ENCODE measurements at regions not wholly inside any gene's neighbourhood (a gene's known extent, or its start where the extent isn't known, plus 50 kb on each side); places are given as distances from the start of the nearest gene placed in this dataset.
"Not testable (repeated sequence)": the region's sequence is repeated elsewhere in the genome, so short reads cannot be mapped to it uniquely, and the experiment has no call there.

- H3K36me3 ChIP-seq: no peaks in the 10 kb centered on the region
- no peak for DNase-seq
- no peaks in the 10 kb centered on the region for H3K4me1 ChIP-seq
- no peaks in the 10 kb centered on the region for H3K27me3 ChIP-seq
- H3K9me3 ChIP-seq: no peaks in the 10 kb centered on the region
- no peak overlapping the region for H3K4me3 ChIP-seq
- no peak for TF ChIP-seq POLR2A (IDR thresholded peaks at IDR 0.05)
- TF ChIP-seq, protein P1, sequence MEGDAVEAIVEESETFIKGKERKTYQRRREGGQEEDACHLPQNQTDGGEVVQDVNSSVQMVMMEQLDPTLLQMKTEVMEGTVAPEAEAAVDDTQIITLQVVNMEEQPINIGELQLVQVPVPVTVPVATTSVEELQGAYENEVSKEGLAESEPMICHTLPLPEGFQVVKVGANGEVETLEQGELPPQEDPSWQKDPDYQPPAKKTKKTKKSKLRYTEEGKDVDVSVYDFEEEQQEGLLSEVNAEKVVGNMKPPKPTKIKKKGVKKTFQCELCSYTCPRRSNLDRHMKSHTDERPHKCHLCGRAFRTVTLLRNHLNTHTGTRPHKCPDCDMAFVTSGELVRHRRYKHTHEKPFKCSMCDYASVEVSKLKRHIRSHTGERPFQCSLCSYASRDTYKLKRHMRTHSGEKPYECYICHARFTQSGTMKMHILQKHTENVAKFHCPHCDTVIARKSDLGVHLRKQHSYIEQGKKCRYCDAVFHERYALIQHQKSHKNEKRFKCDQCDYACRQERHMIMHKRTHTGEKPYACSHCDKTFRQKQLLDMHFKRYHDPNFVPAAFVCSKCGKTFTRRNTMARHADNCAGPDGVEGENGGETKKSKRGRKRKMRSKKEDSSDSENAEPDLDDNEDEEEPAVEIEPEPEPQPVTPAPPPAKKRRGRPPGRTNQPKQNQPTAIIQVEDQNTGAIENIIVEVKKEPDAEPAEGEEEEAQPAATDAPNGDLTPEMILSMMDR (IDR thresholded peaks at IDR 0.05): no peak
- H3K27ac ChIP-seq: no peak overlapping the region
Measured at GRCh38 chr9:64015136-64015535, 1269.9 kb downstream of the FOXD4L5 start.

DNA sequence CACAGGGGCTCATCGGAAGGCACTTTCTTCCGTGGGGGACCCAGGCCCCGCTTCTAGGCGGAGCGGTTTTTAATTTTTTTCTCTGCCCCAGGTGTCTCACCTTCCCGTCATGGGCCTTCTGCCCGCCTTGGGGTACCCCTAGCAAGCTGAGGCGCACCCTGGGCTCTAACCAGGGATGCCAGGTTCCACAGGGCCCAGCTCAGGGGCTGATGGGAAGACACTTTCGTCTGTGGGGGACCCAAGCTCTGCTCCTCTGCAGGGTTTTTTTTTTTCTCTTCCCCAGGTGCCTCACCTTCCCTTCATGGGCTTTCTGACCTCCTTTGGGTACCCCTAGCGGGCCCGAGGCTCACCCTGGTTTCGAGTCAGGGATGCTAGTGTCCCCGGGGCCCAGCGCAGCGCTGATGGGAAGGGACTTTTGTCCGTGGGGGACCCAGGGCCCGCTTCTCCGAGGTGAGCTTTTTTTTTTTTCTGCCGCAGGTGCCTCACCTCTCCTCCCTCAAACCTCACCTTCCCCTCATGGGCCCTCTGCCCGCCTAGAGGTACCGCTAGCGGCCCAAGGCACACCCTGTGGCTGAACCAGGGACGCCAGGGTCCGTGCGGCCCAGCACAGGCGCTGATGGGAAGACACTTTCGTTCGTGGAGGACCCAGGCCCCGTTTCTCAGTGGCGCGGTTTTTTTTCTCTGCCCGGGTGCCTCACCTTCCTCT lies 1270.5 kb downstream of the FOXD4L5 start:
- not testable (repeated sequence) for H3K9me3 ChIP-seq, H3K27me3 ChIP-seq, H3K4me1 ChIP-seq, DNase-seq, H3K4me3 ChIP-seq, H3K27ac ChIP-seq, H3K36me3 ChIP-seq

DNA sequence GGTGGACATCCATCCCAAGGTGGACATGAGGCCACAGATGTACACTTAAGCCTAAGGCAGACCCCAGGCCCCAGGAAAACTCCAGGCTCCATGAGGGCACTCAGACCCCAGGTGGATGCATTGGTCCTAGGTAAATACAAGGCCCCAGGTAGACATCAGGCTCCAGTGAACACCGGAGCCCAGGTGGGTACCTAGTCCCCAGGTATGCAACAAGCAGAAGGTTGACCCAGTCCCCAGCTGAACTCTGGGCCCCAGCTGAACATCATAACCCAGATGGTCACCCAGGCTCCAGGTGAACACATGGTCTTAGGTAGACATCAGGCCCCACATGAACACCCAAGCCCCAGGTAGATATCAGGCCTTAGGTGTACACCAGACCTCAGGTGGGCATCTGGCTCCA lies 1271.9 kb downstream of the FOXD4L5 start:
- H3K4me1 ChIP-seq, H3K4me3 ChIP-seq, H3K27me3 ChIP-seq, DNase-seq, H3K9me3 ChIP-seq, H3K36me3 ChIP-seq, H3K27ac ChIP-seq: not testable (repeated sequence)

DNA sequence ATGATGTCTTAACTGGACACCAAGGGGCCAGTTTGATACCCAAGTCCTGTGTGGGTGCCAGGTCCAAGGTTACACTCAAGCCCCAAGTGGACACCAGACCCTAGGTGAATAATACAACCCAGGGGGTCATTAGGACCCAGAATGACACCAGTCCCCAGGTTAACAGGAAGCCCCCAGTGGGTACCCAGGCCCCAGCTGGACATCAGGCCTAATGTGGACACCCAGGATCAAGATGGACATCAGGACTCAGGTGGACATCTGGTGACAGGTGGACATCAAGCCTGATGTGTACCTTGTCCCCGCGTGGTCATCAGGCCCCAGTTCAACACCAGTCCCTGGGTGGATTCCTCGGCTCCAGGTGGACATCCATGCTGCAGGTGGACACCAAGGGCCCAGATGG lies 1273.0 kb downstream of the FOXD4L5 start:
- not testable (repeated sequence) for DNase-seq, H3K9me3 ChIP-seq, H3K36me3 ChIP-seq, H3K27ac ChIP-seq, H3K4me3 ChIP-seq, H3K4me1 ChIP-seq, H3K27me3 ChIP-seq

DNA sequence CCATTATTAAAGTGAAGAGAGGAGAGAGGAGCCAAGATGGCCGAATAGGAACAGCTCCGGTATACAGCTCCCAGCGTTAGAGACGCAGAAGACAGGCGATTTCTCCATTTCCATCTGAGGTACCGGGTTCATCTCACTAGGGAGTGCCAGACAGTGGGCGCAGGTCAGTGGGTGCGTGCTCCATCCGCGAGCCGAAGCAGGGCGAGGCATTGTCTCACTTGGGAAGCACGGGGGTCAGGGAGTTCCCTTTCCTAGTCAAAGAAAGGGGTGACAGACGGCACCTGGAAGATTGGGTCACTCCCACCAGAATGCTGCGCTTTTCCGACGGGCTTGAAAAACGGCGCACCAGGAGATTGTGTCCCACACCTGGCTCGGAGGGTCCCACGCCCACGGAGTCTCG lies 1305.3 kb downstream of the FOXD4L5 start:
- H3K9me3 ChIP-seq, H3K27me3 ChIP-seq, H3K4me1 ChIP-seq, H3K4me3 ChIP-seq, H3K27ac ChIP-seq, H3K36me3 ChIP-seq, DNase-seq: not testable (repeated sequence)

Small RNA genes in the stretch of these regions (small RNA-seq; reads per million reads assigned to genes)
- gene RF00026: 0 reads per million in 2 donors
